Keratinocyte (primary cell): ENCODE measurements at regions not wholly inside any gene's neighbourhood (a gene's known extent, or its start where the extent isn't known, plus 50 kb on each side); places are given as distances from the start of the nearest gene placed in this dataset.

Experiments used
- DNase-seq: peaks from one replicate; pipeline ENCODE4 v3.0.0-alpha.2; 2011; ENCODE audit warnings: low read depth, missing footprints, low spot score
- FAIRE-seq: peaks from 2 replicates; lab custom pipeline; 2011; peaks lifted over from hg19 to GRCh38; lab: Jason Lieb, UNC
- H2AFZ ChIP-seq: 2 replicates; pipeline ENCODE4 v1.6.0; 2012; ENCODE audit warnings: low read length, control low read depth, inconsistent platforms; ENCODE audit not compliant: control insufficient read depth
- H3K27ac ChIP-seq: 2 replicates; pipeline ENCODE4 v1.5.1; 2011; ENCODE audit warnings: low read length; ENCODE audit not compliant: control insufficient read depth, insufficient read depth
- H3K27me3 ChIP-seq: 3 replicates; pipeline ENCODE4 v1.6.0; 2011; ENCODE audit warnings: low read length; ENCODE audit not compliant: control insufficient read depth, insufficient read depth; ENCODE audit errors: extremely low read depth
- H3K36me3 ChIP-seq, 2 experiments: 2 replicates in 1 of 2; 3 replicates in 1 of 2; pipeline ENCODE4 v1.5.1; 2011; ENCODE audit warnings: low read length in 2 of 2, mild to moderate bottlenecking in 1 of 2; ENCODE audit not compliant: control insufficient read depth in 2 of 2, insufficient read depth in 2 of 2; ENCODE audit errors: extremely low read depth in 1 of 2
- H3K4me1 ChIP-seq: 3 replicates; pipeline ENCODE4 v1.5.1; 2011; ENCODE audit warnings: low read length; ENCODE audit not compliant: control insufficient read depth, insufficient read depth; ENCODE audit errors: extremely low read depth
- H3K4me2 ChIP-seq: 3 replicates; pipeline ENCODE4 v1.6.0; 2011; ENCODE audit warnings: low read depth, low read length; ENCODE audit not compliant: control insufficient read depth, insufficient read depth; ENCODE audit errors: extremely low read depth
- H3K4me3 ChIP-seq, 3 experiments: fragments of 200-600 bp in 1 of 3; sonication (generic) in 1 of 3; 2 replicates in 2 of 3; 3 replicates in 1 of 3; pipeline ENCODE4 v1.5.1; 2011 to 2016; ENCODE audit warnings: low read length in 3 of 3, mild to moderate bottlenecking in 3 of 3, control low read depth in 2 of 3, inconsistent platforms in 1 of 3, low read depth in 1 of 3, mixed read lengths in 1 of 3, mixed run types in 1 of 3, moderate library complexity in 1 of 3; ENCODE audit not compliant: control insufficient read depth in 2 of 3, insufficient read depth in 2 of 3; ENCODE audit errors: extremely low read depth in 1 of 3
- H3K79me2 ChIP-seq: 2 replicates; pipeline ENCODE4 v1.6.0; 2012; ENCODE audit warnings: low read length; ENCODE audit not compliant: control insufficient read depth, insufficient read depth
- H3K9ac ChIP-seq: 3 replicates; pipeline ENCODE4 v1.6.0; 2011; ENCODE audit warnings: low read length; ENCODE audit not compliant: control insufficient read depth, insufficient read depth; ENCODE audit errors: extremely low read depth
- H3K9me1 ChIP-seq: 3 replicates; pipeline ENCODE4 v1.6.0; 2011; ENCODE audit warnings: low read length; ENCODE audit not compliant: control insufficient read depth, insufficient read depth; ENCODE audit errors: extremely low read depth
- H3K9me3 ChIP-seq: 2 replicates; pipeline ENCODE4 v1.5.1; 2012; ENCODE audit warnings: low read depth, low read length; ENCODE audit not compliant: control insufficient read depth
- H4K20me1 ChIP-seq: 3 replicates; pipeline ENCODE4 v1.6.0; 2011; ENCODE audit warnings: low read length; ENCODE audit not compliant: control insufficient read depth, insufficient read depth; ENCODE audit errors: extremely low read depth
- EZH2 ChIP-seq: IDR thresholded peaks from one replicate; pipeline ENCODE4 v1.6.1; 2012; ENCODE audit warnings: inconsistent platforms, mild to moderate bottlenecking, low read length, moderate library complexity
- dilution Hi-C: fragments of 300-500 bp; cut with MboI; formaldehyde crosslinking; loops from one replicate; pipeline ENCODE4 v1.7.0; 2020; ENCODE audit warnings: low sequenced_read_pairs; ENCODE audit not compliant: extremely low pct_ligation_motif_present
- TF ChIP-seq, protein P1 (sequence below), 3 experiments: IDR thresholded peaks in 1 of 3; conservative IDR thresholded peaks in 1 of 3; optimal IDR thresholded peaks in 1 of 3; 2 replicates in 2 of 3; 3 replicates in 1 of 3; pipeline versions ENCODE3 to v1.5.1; 2011; ENCODE audit warnings: low read length in 3 of 3, mild to moderate bottlenecking in 3 of 3, moderate library complexity in 2 of 3, control low read depth in 1 of 3, inconsistent platforms in 1 of 3; ENCODE audit not compliant: insufficient read depth in 2 of 3; ENCODE audit errors: extremely low read depth in 1 of 3

DNA sequence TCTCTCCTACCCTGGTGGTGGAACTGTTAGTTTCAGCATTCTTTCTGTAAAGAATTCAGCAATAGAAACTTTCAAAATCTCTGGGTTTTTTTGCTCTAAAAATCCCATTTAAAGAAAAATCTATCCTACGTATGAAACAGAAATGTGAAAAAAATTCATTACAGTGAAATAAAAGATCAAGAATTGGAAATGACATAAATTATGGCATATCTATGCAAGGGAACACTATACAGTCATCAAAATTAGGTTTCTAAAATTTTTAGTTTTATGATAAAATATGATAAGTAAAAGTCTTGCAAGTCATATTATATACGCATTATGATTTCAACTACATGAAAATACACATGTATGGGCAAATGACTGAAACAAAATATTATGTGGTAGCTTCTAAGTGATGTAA is 342.6 kb downstream of the CETN3 start:
- no peak for FAIRE-seq
- no peak overlapping the region for H3K27ac ChIP-seq
- H3K9me3 ChIP-seq, result no peaks in the 10 kb centered on the region
- H4K20me1 ChIP-seq, result no peaks in the 10 kb centered on the region
- no peaks in the 10 kb centered on the region for H3K79me2 ChIP-seq
- H2AFZ ChIP-seq, result no peak overlapping the region
- dilution Hi-C loops, result no loop called here
- no peak overlapping the region for H3K4me3 ChIP-seq
- H3K36me3 ChIP-seq, result no peaks in the 10 kb centered on the region
- no peaks in the 10 kb centered on the region for H3K9me1 ChIP-seq
- no peak overlapping the region for H3K9ac ChIP-seq
- no peak for TF ChIP-seq EZH2
- TF ChIP-seq, protein P1, sequence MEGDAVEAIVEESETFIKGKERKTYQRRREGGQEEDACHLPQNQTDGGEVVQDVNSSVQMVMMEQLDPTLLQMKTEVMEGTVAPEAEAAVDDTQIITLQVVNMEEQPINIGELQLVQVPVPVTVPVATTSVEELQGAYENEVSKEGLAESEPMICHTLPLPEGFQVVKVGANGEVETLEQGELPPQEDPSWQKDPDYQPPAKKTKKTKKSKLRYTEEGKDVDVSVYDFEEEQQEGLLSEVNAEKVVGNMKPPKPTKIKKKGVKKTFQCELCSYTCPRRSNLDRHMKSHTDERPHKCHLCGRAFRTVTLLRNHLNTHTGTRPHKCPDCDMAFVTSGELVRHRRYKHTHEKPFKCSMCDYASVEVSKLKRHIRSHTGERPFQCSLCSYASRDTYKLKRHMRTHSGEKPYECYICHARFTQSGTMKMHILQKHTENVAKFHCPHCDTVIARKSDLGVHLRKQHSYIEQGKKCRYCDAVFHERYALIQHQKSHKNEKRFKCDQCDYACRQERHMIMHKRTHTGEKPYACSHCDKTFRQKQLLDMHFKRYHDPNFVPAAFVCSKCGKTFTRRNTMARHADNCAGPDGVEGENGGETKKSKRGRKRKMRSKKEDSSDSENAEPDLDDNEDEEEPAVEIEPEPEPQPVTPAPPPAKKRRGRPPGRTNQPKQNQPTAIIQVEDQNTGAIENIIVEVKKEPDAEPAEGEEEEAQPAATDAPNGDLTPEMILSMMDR (optimal IDR thresholded peaks at IDR 0.05 in 1 of 3, IDR thresholded peaks at IDR 0.05 in 1 of 3, conservative IDR thresholded peaks at IDR 0.05 in 1 of 3; ENCODE audit: extremely low read depth in 1 of 3, insufficient read depth in 2 of 3, low read length in 3 of 3), result no peak
- H3K4me1 ChIP-seq, result no peaks in the 10 kb centered on the region
- no peaks in the 10 kb centered on the region for H3K27me3 ChIP-seq
- H3K4me2 ChIP-seq, result no peak overlapping the region
- DNase-seq, result no peak

DNA sequence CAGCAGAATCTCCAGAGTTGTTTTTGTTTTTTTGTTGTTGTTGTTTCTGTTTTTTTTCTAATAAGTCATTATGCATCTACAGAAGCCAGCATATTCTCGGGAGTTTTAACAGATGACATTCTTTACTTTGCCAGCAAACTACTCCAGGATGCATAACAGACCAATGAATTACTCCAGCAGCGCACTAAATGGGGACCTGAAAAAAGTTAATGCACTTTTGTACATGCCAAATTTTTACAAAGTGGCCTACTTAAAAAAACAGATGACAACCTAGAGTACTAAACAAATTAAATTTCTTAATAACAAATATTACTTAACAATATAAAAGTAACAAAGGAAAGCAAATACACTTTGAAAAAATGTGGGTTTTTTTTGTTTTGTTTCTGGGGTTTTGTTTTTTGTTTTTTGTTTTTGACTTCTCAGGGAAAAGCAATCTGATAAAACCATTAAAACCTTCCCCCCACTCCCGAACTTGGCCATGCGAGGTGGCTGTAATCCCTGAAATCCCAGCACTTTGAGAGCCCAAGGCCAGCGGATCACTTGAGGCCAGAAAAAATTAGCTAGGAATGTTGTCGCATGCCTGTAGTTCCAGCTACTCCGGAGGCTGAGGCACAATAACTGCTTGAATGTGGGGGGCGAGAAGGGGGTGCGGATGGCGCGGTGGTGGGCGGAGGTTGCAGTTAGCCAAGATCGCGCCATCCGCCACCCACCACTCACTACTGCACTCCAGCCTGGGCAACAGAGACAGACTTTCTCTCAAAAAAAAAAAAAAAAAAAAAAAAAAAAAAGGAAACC is 352.4 kb downstream of the CETN3 start:
- H3K9ac ChIP-seq, result no peak overlapping the region
- dilution Hi-C loops, result no loop called here
- no peak overlapping the region for H3K4me2 ChIP-seq
- FAIRE-seq, result no peak
- H3K9me1 ChIP-seq, result no peaks in the 10 kb centered on the region
- H3K79me2 ChIP-seq, result no peaks in the 10 kb centered on the region
- TF ChIP-seq EZH2, result no peak
- TF ChIP-seq, protein P1 (optimal IDR thresholded peaks at IDR 0.05 in 1 of 3, IDR thresholded peaks at IDR 0.05 in 1 of 3, conservative IDR thresholded peaks at IDR 0.05 in 1 of 3; ENCODE audit: extremely low read depth in 1 of 3, insufficient read depth in 2 of 3, low read length in 3 of 3), result no peak
- H3K9me3 ChIP-seq, result no peaks in the 10 kb centered on the region
- DNase-seq, result no peak
- H3K36me3 ChIP-seq, result no peaks in the 10 kb centered on the region
- no peak overlapping the region for H2AFZ ChIP-seq
- no peaks in the 10 kb centered on the region for H3K27me3 ChIP-seq
- no peak overlapping the region for H3K27ac ChIP-seq
- H3K4me1 ChIP-seq, result peaks cover 18% of the 10 kb centered on the region
- H3K4me3 ChIP-seq, result no peak overlapping the region
- no peaks in the 10 kb centered on the region for H4K20me1 ChIP-seq
